Neural cell (in vitro differentiated cells): ENCODE measurements at regions not wholly inside any gene's neighbourhood (a gene's known extent, or its start where the extent isn't known, plus 50 kb on each side); places are given as distances from the start of the nearest gene placed in this dataset.

Source experiments
- CTCF ChIP-seq: fragments of 450-650 bp; IDR thresholded peaks from 2 replicates; pipeline ENCODE4 v1.5.1; 2014; ENCODE audit warnings: antibody characterized with exemption, mild to moderate bottlenecking, moderate library complexity; ENCODE audit not compliant: poor library complexity, severe bottlenecking
- EP300 ChIP-seq: fragments of 450-650 bp; conservative IDR thresholded peaks from 2 replicates; pipeline ENCODE4 v1.6.1; 2014; ENCODE audit warnings: antibody characterized with exemption, mild to moderate bottlenecking, moderate library complexity; ENCODE audit not compliant: poor library complexity, severe bottlenecking
- EZH2 ChIP-seq: fragments of 200-600, 300-800 bp; shearing (Covaris generic), sonication (generic); IDR thresholded peaks from 2 replicates; pipeline ENCODE4 v1.6.1; 2014; ENCODE audit warnings: antibody characterized with exemption, low read length, borderline replicate concordance, mild to moderate bottlenecking; ENCODE audit not compliant: insufficient read depth, poor library complexity, severe bottlenecking
- POLR2AphosphoS5 ChIP-seq: IDR thresholded peaks from 2 replicates; pipeline ENCODE4 v1.6.1; 2012
- RAD21 ChIP-seq: fragments of 450-650 bp; conservative IDR thresholded peaks from 2 replicates; pipeline ENCODE4 v1.6.1; 2014; ENCODE audit warnings: antibody characterized with exemption, mild to moderate bottlenecking, moderate library complexity

GRCh38 chr2:120508567-120509041 lies 162.7 kb downstream of the INHBB start:
- TF ChIP-seq EP300 (no peak), EZH2 (no peak), CTCF (no peak), POLR2AphosphoS5 (no peak), RAD21 (no peak)
